HFFc6 (cell line): ENCODE measurements at regions not wholly inside any gene's neighbourhood (a gene's known extent, or its start where the extent isn't known, plus 50 kb on each side); places are given as distances from the start of the nearest gene placed in this dataset.

ENCODE experiments used
- DNase-seq: peaks from one replicate; pipeline ENCODE4 v3.0.0-alpha.2; 2018
- H3K27ac Mint-ChIP-seq: 2 replicates; pipeline ENCODE4 v1.8.0; 2020; ENCODE audit warnings: mild to moderate bottlenecking, mixed read lengths
- H3K27me3 Mint-ChIP-seq: 2 replicates; pipeline ENCODE4 v1.8.0; 2021; ENCODE audit warnings: mild to moderate bottlenecking, moderate library complexity, mixed read lengths; ENCODE audit not compliant: insufficient read depth
- H3K36me3 Mint-ChIP-seq: 2 replicates; pipeline ENCODE4 v1.8.0; 2021; ENCODE audit warnings: low read depth, mixed read lengths
- H3K4me1 Mint-ChIP-seq: 2 replicates; pipeline ENCODE4 v1.8.0; 2020; ENCODE audit warnings: low read depth, mixed read lengths
- H3K4me3 Mint-ChIP-seq: 2 replicates; pipeline ENCODE4 v1.8.0; 2020; ENCODE audit warnings: mild to moderate bottlenecking, moderate library complexity, mixed read lengths
- H3K9me3 Mint-ChIP-seq: 2 replicates; pipeline ENCODE4 v1.8.0; 2020; ENCODE audit warnings: mild to moderate bottlenecking, mixed read lengths
- TF ChIP-seq, protein P1 (sequence below): fragments of 200-600 bp; sonication (generic); IDR thresholded peaks from 2 replicates; pipeline ENCODE4 v1.5.0; 2021; ENCODE audit warnings: antibody characterized with exemption, mild to moderate bottlenecking

DNA sequence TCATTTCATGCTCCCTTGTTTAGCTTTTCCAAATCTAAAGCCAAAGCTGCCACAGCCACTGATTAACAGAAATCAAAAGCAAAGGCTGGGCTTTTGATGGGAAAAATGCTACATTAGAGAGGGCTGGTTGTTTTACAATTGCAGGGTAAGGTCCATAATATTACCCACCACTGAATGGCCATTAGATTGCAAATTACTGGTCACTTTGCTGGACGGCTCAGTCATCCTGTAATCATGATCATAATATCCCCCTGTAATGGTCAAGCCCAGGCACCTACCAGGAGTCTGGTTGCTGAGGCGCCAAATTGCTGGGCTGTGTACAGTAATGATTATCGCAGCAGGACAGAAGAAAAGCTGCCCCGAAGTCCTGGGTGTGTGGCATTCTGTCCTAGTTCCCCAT lies 286.5 kb downstream of the ZSWIM6 start:
- H3K9me3 Mint-ChIP-seq = no peaks in the 10 kb centered on the region
- no peak for DNase-seq
- no peak overlapping the region for H3K27ac Mint-ChIP-seq
- peaks cover 24% of the 10 kb centered on the region for H3K4me1 Mint-ChIP-seq
- H3K27me3 Mint-ChIP-seq = peaks cover 16% of the 10 kb centered on the region
- no peak overlapping the region for H3K4me3 Mint-ChIP-seq
- no peaks in the 10 kb centered on the region for H3K36me3 Mint-ChIP-seq
- TF ChIP-seq, protein P1, sequence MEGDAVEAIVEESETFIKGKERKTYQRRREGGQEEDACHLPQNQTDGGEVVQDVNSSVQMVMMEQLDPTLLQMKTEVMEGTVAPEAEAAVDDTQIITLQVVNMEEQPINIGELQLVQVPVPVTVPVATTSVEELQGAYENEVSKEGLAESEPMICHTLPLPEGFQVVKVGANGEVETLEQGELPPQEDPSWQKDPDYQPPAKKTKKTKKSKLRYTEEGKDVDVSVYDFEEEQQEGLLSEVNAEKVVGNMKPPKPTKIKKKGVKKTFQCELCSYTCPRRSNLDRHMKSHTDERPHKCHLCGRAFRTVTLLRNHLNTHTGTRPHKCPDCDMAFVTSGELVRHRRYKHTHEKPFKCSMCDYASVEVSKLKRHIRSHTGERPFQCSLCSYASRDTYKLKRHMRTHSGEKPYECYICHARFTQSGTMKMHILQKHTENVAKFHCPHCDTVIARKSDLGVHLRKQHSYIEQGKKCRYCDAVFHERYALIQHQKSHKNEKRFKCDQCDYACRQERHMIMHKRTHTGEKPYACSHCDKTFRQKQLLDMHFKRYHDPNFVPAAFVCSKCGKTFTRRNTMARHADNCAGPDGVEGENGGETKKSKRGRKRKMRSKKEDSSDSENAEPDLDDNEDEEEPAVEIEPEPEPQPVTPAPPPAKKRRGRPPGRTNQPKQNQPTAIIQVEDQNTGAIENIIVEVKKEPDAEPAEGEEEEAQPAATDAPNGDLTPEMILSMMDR = no peak

DNA sequence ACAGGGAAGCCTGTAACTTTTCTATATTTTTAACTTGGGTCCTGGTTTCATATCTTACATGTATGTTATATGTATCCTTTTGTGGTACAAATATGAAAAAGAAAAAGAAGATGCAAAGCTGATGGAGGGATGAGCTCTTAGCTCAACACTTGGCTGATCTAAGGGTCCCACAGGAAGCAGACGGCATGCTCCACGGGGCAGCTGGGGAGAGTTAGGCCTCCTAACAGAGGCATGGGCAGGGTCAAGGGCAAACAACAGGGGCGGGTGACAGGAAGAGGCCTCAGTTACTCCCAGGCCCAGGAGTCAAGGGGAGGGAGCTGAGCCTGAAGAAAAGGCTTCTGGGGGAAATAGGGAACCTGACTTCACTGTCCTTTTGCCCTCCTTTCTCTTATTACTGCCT lies 287.2 kb downstream of the ZSWIM6 start:
- Mint-ChIP-seq H3K27ac (no peak overlapping the region), H3K27me3 (peaks cover 16% of the 10 kb centered on the region), H3K9me3 (no peaks in the 10 kb centered on the region), H3K36me3 (no peaks in the 10 kb centered on the region), H3K4me1 (peaks cover 18% of the 10 kb centered on the region), H3K4me3 (no peak overlapping the region)
- TF ChIP-seq, protein P1 = no peak
- no peak for DNase-seq

DNA sequence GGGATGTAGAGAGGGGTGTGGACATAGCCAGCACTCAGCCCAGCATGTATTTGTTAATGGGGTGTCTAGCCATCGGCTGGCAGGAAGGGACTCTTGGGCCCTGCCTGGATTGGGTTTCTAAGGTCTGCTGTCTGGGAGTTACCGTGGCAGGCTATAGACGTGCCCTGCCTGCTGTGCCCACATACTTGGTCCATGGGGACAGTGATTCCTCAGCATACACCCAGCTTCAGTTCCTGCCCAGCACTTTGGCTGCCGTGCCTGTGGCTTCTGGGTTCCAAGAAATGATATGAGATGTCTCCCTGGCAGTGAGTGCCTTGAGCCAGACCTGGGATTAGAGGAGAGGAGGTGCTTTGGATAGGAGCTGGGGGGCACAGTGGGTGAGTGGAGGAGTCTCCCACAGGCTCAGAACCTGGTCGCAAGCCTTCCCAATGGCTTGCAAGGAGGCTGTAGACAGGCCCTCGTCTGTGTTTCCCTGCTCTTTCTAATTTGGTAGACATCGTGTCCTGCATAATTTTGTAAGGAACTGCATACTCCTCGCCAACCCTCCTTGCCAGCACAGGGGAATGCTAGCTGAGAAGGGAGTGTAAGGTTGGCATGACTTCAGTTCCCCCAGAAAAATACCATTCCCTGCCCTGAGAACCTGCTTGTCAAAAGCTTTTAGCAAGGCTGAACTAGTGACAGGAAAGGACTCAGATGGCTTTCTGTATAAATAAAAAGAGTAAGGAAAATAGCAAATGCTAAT lies 287.9 kb downstream of the ZSWIM6 start:
- Mint-ChIP-seq H3K27me3 (peaks cover 16% of the 10 kb centered on the region), H3K4me1 (peaks cover 16% of the 10 kb centered on the region), H3K4me3 (no peak overlapping the region), H3K27ac (no peak overlapping the region), H3K9me3 (no peaks in the 10 kb centered on the region), H3K36me3 (no peaks in the 10 kb centered on the region)
- DNase-seq = no peak
- TF ChIP-seq, protein P1 = no peak

DNA sequence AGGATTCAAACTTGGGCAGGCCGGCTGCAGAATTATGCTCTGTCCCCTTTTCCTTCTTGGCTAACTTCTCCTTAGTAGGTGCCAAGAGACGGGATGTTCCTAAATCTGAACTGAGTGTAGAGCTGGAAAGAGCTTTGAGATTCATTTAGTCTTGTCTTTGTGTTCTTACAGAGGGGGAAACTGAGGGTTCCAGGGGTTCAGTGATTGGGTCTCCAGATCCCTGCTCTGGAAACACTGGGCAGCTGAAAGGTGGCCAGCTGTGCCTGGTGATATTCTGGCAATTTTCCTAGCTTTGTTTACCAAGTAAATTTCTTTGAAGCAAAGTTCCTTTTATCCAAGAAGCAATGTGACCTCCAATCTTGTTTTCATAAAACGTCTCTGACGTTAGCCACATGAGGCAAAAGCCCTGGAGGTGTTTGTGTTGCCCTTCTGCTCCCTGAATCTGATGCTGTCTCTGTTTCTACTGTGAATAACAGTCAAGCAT lies 288.7 kb downstream of the ZSWIM6 start:
- Mint-ChIP-seq H3K27me3 (peaks cover 13% of the 10 kb centered on the region), H3K27ac (no peak overlapping the region), H3K36me3 (no peaks in the 10 kb centered on the region), H3K4me1 (peaks cover 20% of the 10 kb centered on the region), H3K4me3 (no peak overlapping the region), H3K9me3 (no peaks in the 10 kb centered on the region)
- TF ChIP-seq, protein P1 = no peak
- DNase-seq = no peak

DNA sequence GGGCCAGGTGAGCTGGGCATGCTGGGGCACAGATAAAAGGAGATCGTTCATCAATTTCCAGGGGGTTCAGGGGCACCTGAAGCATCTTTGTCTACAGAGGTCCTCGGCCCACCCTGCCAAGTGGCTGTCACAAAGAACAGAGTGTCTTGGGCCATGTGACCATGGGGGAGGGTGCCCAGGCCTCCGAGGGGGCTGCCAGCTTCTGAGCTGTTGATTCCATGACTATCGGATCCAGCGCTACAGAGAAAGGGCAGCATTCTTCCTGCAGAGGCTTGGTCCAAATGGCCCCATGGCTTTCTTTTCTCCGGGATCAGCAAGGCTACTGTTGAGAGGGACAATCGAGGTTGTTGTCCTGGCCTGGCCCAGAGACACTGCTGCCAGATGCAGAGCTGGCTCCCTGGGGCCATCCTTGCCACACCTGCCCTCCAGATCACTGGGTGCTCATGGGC lies 289.2 kb downstream of the ZSWIM6 start:
- H3K27ac Mint-ChIP-seq = no peak overlapping the region
- peaks cover 13% of the 10 kb centered on the region for H3K27me3 Mint-ChIP-seq
- no peaks in the 10 kb centered on the region for H3K9me3 Mint-ChIP-seq
- TF ChIP-seq, protein P1 = no peak
- DNase-seq = no peak
- peaks cover 20% of the 10 kb centered on the region for H3K4me1 Mint-ChIP-seq
- H3K4me3 Mint-ChIP-seq = no peak overlapping the region
- H3K36me3 Mint-ChIP-seq = no peaks in the 10 kb centered on the region
